ENCODE measurements at regions not wholly inside any gene's neighbourhood (a gene's known extent, or its start where the extent isn't known, plus 50 kb on each side); places are given as distances from the start of the nearest gene placed in this dataset.

- TF ChIP-seq CTCF (CRISPR knock-in tag; IDR thresholded peaks at IDR 0.05) (no peak), NR2F6 (IDR thresholded peaks at IDR 0.05) (no peak), NR2F6 (CRISPR knock-in tag; IDR thresholded peaks at IDR 0.05) (no peak), ZNF256 (CRISPR knock-in tag; conservative IDR thresholded peaks at IDR 0.05) (no peak), ZBTB46 (CRISPR knock-in tag; IDR thresholded peaks at IDR 0.05; ENCODE audit: borderline replicate concordance) (no peak), POLR2AphosphoS5 (IDR thresholded peaks at IDR 0.05; ENCODE audit: low read depth, low read length) (no peak), HIVEP1 (CRISPR knock-in tag; IDR thresholded peaks at IDR 0.05) (no peak), NR3C1 (CRISPR knock-in tag; IDR thresholded peaks at IDR 0.05) (no peak), ZMYM4 (CRISPR knock-in tag; IDR thresholded peaks at IDR 0.05) (no peak), ZNF234 (CRISPR knock-in tag; conservative IDR thresholded peaks at IDR 0.05) (no peak), ELF4 (CRISPR knock-in tag; IDR thresholded peaks at IDR 0.05; ENCODE audit: borderline replicate concordance) (no peak), ZNF207 (IDR thresholded peaks at IDR 0.05; ENCODE audit: borderline replicate concordance) (no peak), MYNN (CRISPR knock-in tag; IDR thresholded peaks at IDR 0.05; ENCODE audit: low read depth) (no peak), TRIM24 (CRISPR knock-in tag; IDR thresholded peaks at IDR 0.05) (no peak), ZNF816 (CRISPR knock-in tag; IDR thresholded peaks at IDR 0.05; ENCODE audit: borderline replicate concordance) (no peak)
Observed at GRCh38 chr1:230561570-230561969, 80.7 kb upstream of the COG2 start.

Data from HepG2 (cell line).